H1 (cell line): ENCODE measurements at regions not wholly inside any gene's neighbourhood (a gene's known extent, or its start where the extent isn't known, plus 50 kb on each side); places are given as distances from the start of the nearest gene placed in this dataset.

Experiments used
- CTCF ChIA-PET: fragments of 300-600 bp; sonication (Branson Sonifier 250); formaldehyde crosslinking; loops from one replicate; lab custom pipeline; 2021; ENCODE audit not compliant: partially characterized antibody; lab: Charles Lee
- POLR2A ChIA-PET: fragments of 300-600 bp; sonication (Branson Sonifier 250); formaldehyde crosslinking; loops from one replicate; lab custom pipeline; 2021; ENCODE audit warnings: inconsistent platforms; ENCODE audit not compliant: partially characterized antibody; lab: Charles Lee
- DNase-seq, 2 experiments: peaks; one replicate each; pipeline versions ENCODE4 v3.0.0 to v3.0.0-alpha.2; 2010 to 2022; ENCODE audit warnings: low spot score in 2 of 2, low read depth in 1 of 2, mixed read lengths in 1 of 2
- FAIRE-seq: peaks from 2 replicates; lab custom pipeline; 2011; peaks lifted over from hg19 to GRCh38; lab: Jason Lieb, UNC
- H2AFZ ChIP-seq: 2 replicates; pipeline ENCODE4 v1.8.1; 2012; ENCODE audit warnings: low read length, inconsistent platforms
- H2AK5ac ChIP-seq: 2 replicates; pipeline ENCODE4 v1.6.1; 2013; ENCODE audit warnings: low read depth, low read length
- H2BK120ac ChIP-seq: replicated peaks from 2 replicates; pipeline ENCODE3; 2013; ENCODE audit warnings: low read depth, low read length, inconsistent platforms
- H2BK12ac ChIP-seq: 2 replicates; pipeline ENCODE4 v1.6.1; 2013; ENCODE audit warnings: low read depth, low read length
- H2BK15ac ChIP-seq: 2 replicates; pipeline ENCODE4 v1.6.1; 2013; ENCODE audit warnings: low read length
- H2BK20ac ChIP-seq: 2 replicates; pipeline ENCODE4 v1.6.1; 2013; ENCODE audit warnings: low read length
- H2BK5ac ChIP-seq: 2 replicates; pipeline ENCODE4 v1.6.1; 2013; ENCODE audit warnings: low read depth, low read length
- H3K14ac ChIP-seq: 2 replicates; pipeline ENCODE4 v1.6.1; 2013; ENCODE audit warnings: inconsistent platforms; ENCODE audit not compliant: insufficient read length
- H3K18ac ChIP-seq: 2 replicates; pipeline ENCODE4 v1.6.1; 2013; ENCODE audit warnings: low read length; ENCODE audit errors: extremely low read depth
- H3K23ac ChIP-seq: 2 replicates; pipeline ENCODE4 v1.6.1; 2013; ENCODE audit warnings: inconsistent platforms; ENCODE audit not compliant: insufficient read length
- H3K23me2 ChIP-seq: 2 replicates; pipeline ENCODE4 v1.6.1; 2013; ENCODE audit warnings: low read depth, low read length
- H3K27ac ChIP-seq: 2 replicates; pipeline ENCODE4 v1.6.1; 2011; ENCODE audit warnings: low read depth, low read length, inconsistent platforms
- H3K27me3 ChIP-seq, 4 experiments: replicated peaks in 1 of 4; 1 replicate in 1 of 4; 2 replicates in 3 of 4; pipeline versions ENCODE4 v1.6.1 to v1.8.1; 2011 to 2013; ENCODE audit warnings: low read length in 3 of 4, mild to moderate bottlenecking in 3 of 4, inconsistent platforms in 2 of 4, mixed read lengths in 2 of 4, moderate library complexity in 1 of 4; ENCODE audit not compliant: control insufficient read depth in 3 of 4, insufficient read depth in 3 of 4; ENCODE audit errors: extremely low read depth in 1 of 4
- H3K36me3 ChIP-seq, 4 experiments: 2 replicates each; pipeline versions ENCODE4 v1.6.1 to v1.8.1; 2011 to 2013; ENCODE audit warnings: mild to moderate bottlenecking in 4 of 4, low read length in 3 of 4, moderate library complexity in 2 of 4, control low read depth in 1 of 4, inconsistent platforms in 1 of 4; ENCODE audit not compliant: insufficient read depth in 4 of 4, control insufficient read depth in 2 of 4
- H3K4ac ChIP-seq: replicated peaks from 2 replicates; pipeline ENCODE3; 2013; ENCODE audit warnings: low read length, low read depth, mixed read lengths, inconsistent platforms; ENCODE audit not compliant: insufficient read length
- H3K4me1 ChIP-seq, 4 experiments: replicated peaks in 1 of 4; 1 replicate in 1 of 4; 2 replicates in 3 of 4; pipeline versions ENCODE4 v1.6.1 to v1.8.1; 2011 to 2013; ENCODE audit warnings: low read length in 3 of 4, inconsistent platforms in 2 of 4, mixed read lengths in 1 of 4; ENCODE audit not compliant: insufficient read depth in 4 of 4, control insufficient read depth in 3 of 4
- H3K4me2 ChIP-seq, 2 experiments: 2 replicates each; pipeline versions ENCODE4 v1.6.1 to v1.8.1; 2011 to 2013; ENCODE audit warnings: low read depth in 2 of 2, low read length in 2 of 2, control low read depth in 1 of 2, inconsistent platforms in 1 of 2, mild to moderate bottlenecking in 1 of 2; ENCODE audit not compliant: insufficient read depth in 1 of 2
- H3K4me3 ChIP-seq, 4 experiments: fragments of 200-600, 300-600 bp in 1 of 4; sonication (generic), shearing (Covaris generic), sonication (Bioruptor Twin) in 1 of 4; 2 replicates each; pipeline versions ENCODE4 v1.5.1 to v1.8.1; 2011 to 2016; ENCODE audit warnings: low read length in 4 of 4, low read depth in 3 of 4, control low read depth in 2 of 4, inconsistent platforms in 2 of 4, mild to moderate bottlenecking in 2 of 4, mixed read lengths in 1 of 4, moderate library complexity in 1 of 4; ENCODE audit not compliant: insufficient read depth in 2 of 4; ENCODE audit errors: extremely low read depth in 1 of 4
- H3K56ac ChIP-seq: replicated peaks from 2 replicates; pipeline ENCODE3; 2013; ENCODE audit warnings: low read depth, mild to moderate bottlenecking, mixed read lengths, low read length, inconsistent platforms; ENCODE audit not compliant: insufficient read length
- H3K79me1 ChIP-seq: 2 replicates; pipeline ENCODE4 v1.6.1; 2013; ENCODE audit warnings: low read depth, low read length, control low read depth
- H3K79me2 ChIP-seq, 2 experiments: 2 replicates each; pipeline versions ENCODE4 v1.6.1 to v1.8.1; 2012 to 2013; ENCODE audit warnings: low read length in 2 of 2, mild to moderate bottlenecking in 2 of 2, inconsistent platforms in 1 of 2; ENCODE audit not compliant: insufficient read depth in 2 of 2, control insufficient read depth in 1 of 2
- H3K9ac ChIP-seq, 4 experiments: replicated peaks in 1 of 4; 1 replicate in 1 of 4; 2 replicates in 3 of 4; pipeline versions ENCODE4 v1.6.1 to v1.8.1; 2011 to 2013; ENCODE audit warnings: low read depth in 3 of 4, low read length in 3 of 4, control low read depth in 2 of 4, mild to moderate bottlenecking in 2 of 4, moderate library complexity in 2 of 4, inconsistent platforms in 1 of 4; ENCODE audit errors: extremely low read depth in 1 of 4
- H3K9me3 ChIP-seq, 2 experiments: 2 replicates each; pipeline versions ENCODE4 v1.6.1 to v1.8.1; 2012 to 2013; ENCODE audit warnings: mild to moderate bottlenecking in 2 of 2, moderate library complexity in 2 of 2, control low read depth in 1 of 2, inconsistent platforms in 1 of 2, low read depth in 1 of 2, low read length in 1 of 2, mixed read lengths in 1 of 2; ENCODE audit not compliant: insufficient read depth in 2 of 2
- H4K20me1 ChIP-seq, 2 experiments: replicated peaks in 1 of 2; 2 replicates each; pipeline versions ENCODE3 to v1.8.1; 2011 to 2013; ENCODE audit warnings: inconsistent platforms in 2 of 2, low read length in 2 of 2, mild to moderate bottlenecking in 1 of 2; ENCODE audit not compliant: insufficient read depth in 2 of 2, control insufficient read depth in 1 of 2
- H4K5ac ChIP-seq: 2 replicates; pipeline ENCODE4 v1.6.1; 2013; ENCODE audit warnings: low read length, low read depth, mixed read lengths, inconsistent platforms; ENCODE audit not compliant: insufficient read length
- H4K8ac ChIP-seq: 2 replicates; pipeline ENCODE4 v1.8.0; 2013; ENCODE audit warnings: mild to moderate bottlenecking, moderate library complexity, low read length, inconsistent platforms; ENCODE audit not compliant: insufficient read depth; ENCODE audit errors: extremely low read depth
- H4K91ac ChIP-seq: replicated peaks from 2 replicates; pipeline ENCODE3; 2013; ENCODE audit warnings: low read length, mixed read lengths, inconsistent platforms; ENCODE audit not compliant: insufficient read length
- ATF2 ChIP-seq: IDR thresholded peaks from 2 replicates; pipeline ENCODE4 v1.6.1; 2012; ENCODE audit warnings: low read length, inconsistent platforms
- ATF3 ChIP-seq: IDR thresholded peaks from 2 replicates; pipeline ENCODE4 v1.6.1; 2011; ENCODE audit warnings: low read depth, mild to moderate bottlenecking, low read length; ENCODE audit not compliant: insufficient read depth
- CHD2 ChIP-seq: IDR thresholded peaks from 2 replicates; pipeline ENCODE4 v1.6.1; 2012; ENCODE audit warnings: low read length, improper control_type of control experiment
- E2F6 ChIP-seq: IDR thresholded peaks from 2 replicates; pipeline ENCODE4 v1.6.1; 2012; ENCODE audit warnings: inconsistent platforms
- GTF2F1 ChIP-seq: IDR thresholded peaks from 2 replicates; pipeline ENCODE4 v1.6.1; 2012; ENCODE audit warnings: low read depth, low read length, improper control_type of control experiment, borderline replicate concordance
- JUND ChIP-seq: IDR thresholded peaks from 2 replicates; pipeline ENCODE4 v1.6.1; 2011; ENCODE audit warnings: mild to moderate bottlenecking, improper control_type of control experiment, low read length
- MAX ChIP-seq: IDR thresholded peaks from 2 replicates; pipeline ENCODE4 v1.6.1; 2012; ENCODE audit warnings: inconsistent platforms
- PHF8 ChIP-seq: fragments of 200-600 bp; sonication (generic); conservative IDR thresholded peaks from 2 replicates; pipeline ENCODE4 v1.7.1; 2012; ENCODE audit warnings: low read depth, mild to moderate bottlenecking, inconsistent platforms, low read length, moderate library complexity
- SIX5 ChIP-seq: IDR thresholded peaks from 2 replicates; pipeline ENCODE4 v1.6.1; 2011; ENCODE audit warnings: mild to moderate bottlenecking, low read depth, low read length
- SP1 ChIP-seq: IDR thresholded peaks from 2 replicates; pipeline ENCODE4 v1.6.1; 2011; ENCODE audit warnings: low read depth, low read length
- SRF ChIP-seq: IDR thresholded peaks from 2 replicates; pipeline ENCODE4 v1.6.1; 2011; ENCODE audit warnings: mild to moderate bottlenecking, low read depth, low read length, moderate library complexity
- TAF1 ChIP-seq: IDR thresholded peaks from 2 replicates; pipeline ENCODE4 v1.6.1; 2011; ENCODE audit warnings: mild to moderate bottlenecking, low read depth, low read length
- ZNF274 ChIP-seq: IDR thresholded peaks from 2 replicates; pipeline ENCODE4 v1.7.0; 2012; ENCODE audit warnings: low read length, borderline replicate concordance; ENCODE audit errors: extremely low read depth
- WGBS, 2 experiments: shearing (Covaris generic) in 1 of 2; methylation state at CpG; one replicate each; pipeline versions ENCODE4 v1.1.6 to v1.1.7; 2013 to 2015; ENCODE audit warnings: low lambda C conversion rate in 2 of 2, mixed read lengths in 2 of 2, inconsistent platforms in 1 of 2, low coverage in 1 of 2, missing lambda C conversion rate in 1 of 2; ENCODE audit not compliant: insufficient replicate concordance in 2 of 2, insufficient coverage in 1 of 2, insufficient read length in 1 of 2; ENCODE audit errors: extremely low coverage in 1 of 2, missing lambda C conversion rate in 1 of 2; 5-methylcytosine and 5-hydroxymethylcytosine counted together

- Histone ChIP-seq H2BK120ac (no peak overlapping the region), H3K36me3 (no peaks in the 10 kb centered on the region), H3K79me2 (no peaks in the 10 kb centered on the region), H3K4me1 (no peaks in the 10 kb centered on the region), H3K9me3 (peaks cover 2 to 4% of the 10 kb centered on the region in 2 experiments; a peak in 2 of 4 replicates), H2BK12ac (no peak overlapping the region), H2AFZ (no peak overlapping the region), H4K8ac (no peak overlapping the region), H3K79me1 (no peaks in the 10 kb centered on the region), H2AK5ac (no peak overlapping the region), H3K4me3 (no peak overlapping the region), H3K4ac (no peak overlapping the region), H2BK5ac (no peak overlapping the region), H3K23me2 (no peaks in the 10 kb centered on the region), H2BK15ac (no peak overlapping the region), H3K18ac (no peak overlapping the region), H3K9ac (no peak overlapping the region), H2BK20ac (no peak overlapping the region), H3K23ac (no peak overlapping the region), H3K14ac (no peak overlapping the region), H4K5ac (no peak overlapping the region), H3K27me3 (no peaks in the 10 kb centered on the region), H3K56ac (no peak overlapping the region), H3K4me2 (no peak overlapping the region), H4K91ac (no peak overlapping the region), H4K20me1 (no peaks in the 10 kb centered on the region), H3K27ac (no peak overlapping the region)
- DNase-seq (no peak), FAIRE-seq (no peak)
- ChIA-PET CTCF (no interaction called here), POLR2A (no interaction called here)
- 92% methylated on average over 1 of the region's 1 CpG; no CpG with 5 or more reads in 1 of the 2 experiments for WGBS, 2 experiments
- TF ChIP-seq MAX (no peak), JUND (no peak), E2F6 (no peak), SIX5 (no peak), SRF (no peak), ATF3 (no peak), SP1 (no peak), CHD2 (no peak), TAF1 (no peak), PHF8 (no peak), ZNF274 (no peak), ATF2 (no peak), GTF2F1 (no peak)
Measured at GRCh38 chr3:13709706-13710105, 160.8 kb downstream of the FBLN2 start.
